ENCODE measurements at regions not wholly inside any gene's neighbourhood (a gene's known extent, or its start where the extent isn't known, plus 50 kb on each side); places are given as distances from the start of the nearest gene placed in this dataset.

DNA sequence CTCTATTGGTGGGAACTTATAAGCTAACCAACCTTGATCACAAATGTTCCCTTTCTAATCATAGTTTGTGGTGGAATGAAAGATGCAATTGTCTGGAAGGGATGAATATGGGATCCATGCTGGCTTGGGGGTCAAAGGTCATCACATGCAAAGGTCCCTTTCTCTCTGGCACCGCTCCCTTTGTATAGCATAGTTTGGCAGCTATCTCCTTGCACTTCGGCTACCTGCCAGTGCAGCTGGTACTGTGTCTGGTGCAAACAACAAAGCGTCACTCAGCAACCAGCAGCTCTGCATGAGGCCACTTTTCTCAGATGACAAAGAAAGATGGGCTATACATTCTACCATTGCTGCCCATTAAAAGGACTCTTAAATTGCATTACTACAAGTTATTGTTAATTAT lies 188.2 kb upstream of the NFIA start:
- no peak for TF ChIP-seq CTCF (IDR thresholded peaks at IDR 0.05; ENCODE audit: insufficient read depth, low read length, poor library complexity, severe bottlenecking)
- no peak for TF ChIP-seq EZH2phosphoT487 (conservative IDR thresholded peaks at IDR 0.05; ENCODE audit: low read length)

Data from SU-DHL-6 (cell line).